GM21526 (cell line): ENCODE measurements at regions not wholly inside any gene's neighbourhood (a gene's known extent, or its start where the extent isn't known, plus 50 kb on each side); places are given as distances from the start of the nearest gene placed in this dataset.

Experiments
- ATAC-seq: cut with Tn5 transposase; IDR thresholded peaks from one replicate; pipeline ENCODE4 v1.9.1; 2021; ENCODE audit warnings: moderate library complexity; ENCODE audit not compliant: unreplicated experiment, low FRiP score

GRCh38 chr10:60669501-60669900, 108.8 kb upstream of the CDK1 start:
- no peak for ATAC-seq

- ATAC-seq = no peak
These were observed 112.1 kb upstream of the CDK1 start for GRCh38 chr10:60666221-60666620.

GRCh38 chr10:60664859-60665258, 113.4 kb upstream of the CDK1 start:
- ATAC-seq = no peak

GRCh38 chr10:60663850-60664249, 114.4 kb upstream of the CDK1 start:
- ATAC-seq = no peak

- no peak for ATAC-seq
These were observed 115.2 kb upstream of the CDK1 start for GRCh38 chr10:60662917-60663614.

- ATAC-seq = no peak
These were observed 116.6 kb upstream of the CDK1 start for GRCh38 chr10:60661637-60662036.

GRCh38 chr10:60660625-60661024, 117.7 kb upstream of the CDK1 start:
- ATAC-seq = no peak

- ATAC-seq = no peak
These were observed 123.3 kb upstream of the CDK1 start for GRCh38 chr10:60654813-60655464.

- ATAC-seq = peak; percentile 90
These were observed 125.7 kb upstream of the CDK1 start for GRCh38 chr10:60652628-60653027.

GRCh38 chr10:60650378-60650800, 127.9 kb upstream of the CDK1 start:
- no peak for ATAC-seq

GRCh38 chr10:60649485-60650377, 128.5 kb upstream of the CDK1 start:
- no peak for ATAC-seq

- no peak for ATAC-seq
These were observed 129.5 kb upstream of the CDK1 start for GRCh38 chr10:60648761-60649160.

GRCh38 chr10:60646966-60647796, 131.1 kb upstream of the CDK1 start:
- peak; percentile 78 for ATAC-seq

GRCh38 chr10:60645980-60646379, 132.3 kb upstream of the CDK1 start:
- ATAC-seq = no peak

GRCh38 chr10:60644436-60645130, 133.7 kb upstream of the CDK1 start:
- no peak for ATAC-seq

- no peak for ATAC-seq
These were observed 134.4 kb upstream of the CDK1 start for GRCh38 chr10:60643874-60644273.

GRCh38 chr10:60629332-60629731, 148.9 kb upstream of the CDK1 start:
- ATAC-seq = no peak

GRCh38 chr10:60627778-60628748, 150.2 kb upstream of the CDK1 start:
- no peak for ATAC-seq

- ATAC-seq = no peak
These were observed 152.2 kb upstream of the CDK1 start for GRCh38 chr10:60626037-60626436.
